GM21367 (cell line): ENCODE measurements at regions not wholly inside any gene's neighbourhood (a gene's known extent, or its start where the extent isn't known, plus 50 kb on each side); places are given as distances from the start of the nearest gene placed in this dataset.

Source experiments
- ATAC-seq: cut with Tn5 transposase; IDR thresholded peaks from one replicate; pipeline ENCODE4 v1.9.1; 2021; ENCODE audit not compliant: unreplicated experiment

DNA sequence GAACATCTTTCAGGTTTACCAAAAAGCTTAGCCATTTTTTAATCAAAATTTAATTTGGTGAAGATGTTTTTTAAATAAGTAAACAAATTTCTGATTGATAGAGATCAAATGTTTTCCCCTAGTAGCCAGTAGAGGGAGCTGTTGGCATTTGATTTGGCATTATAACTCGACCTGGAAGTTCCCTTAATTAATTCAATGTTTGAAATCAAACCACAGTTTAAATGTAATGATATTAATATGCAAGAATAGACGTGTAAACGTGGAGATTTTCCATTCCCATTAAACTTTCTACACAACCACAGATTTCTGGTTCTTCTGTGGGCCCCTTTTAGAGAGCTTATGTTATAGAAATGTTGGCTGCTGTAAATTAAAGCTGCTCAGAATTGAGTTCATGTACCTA is 148.1 kb upstream of the MPDZ start:
- no peak for ATAC-seq

DNA sequence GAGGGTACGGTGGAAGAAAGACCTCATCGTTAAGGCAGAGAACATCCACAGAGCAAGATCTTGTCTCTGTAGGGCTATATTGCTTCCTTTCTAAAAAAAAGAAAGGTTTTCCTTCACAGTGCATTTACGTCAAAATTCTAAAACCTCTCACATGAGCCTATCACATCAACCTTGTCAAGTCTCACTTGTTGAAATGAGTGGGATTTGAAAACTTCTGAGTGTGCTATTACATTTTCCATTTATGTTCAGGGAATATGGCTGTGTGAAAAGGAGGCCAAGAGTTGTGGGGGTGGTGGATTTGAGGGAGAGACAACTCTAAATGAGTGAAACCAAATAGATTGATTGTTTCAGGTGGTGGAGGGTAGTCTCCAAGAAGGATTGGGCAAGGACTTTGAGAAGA is 147.1 kb upstream of the MPDZ start:
- ATAC-seq, result no peak

DNA sequence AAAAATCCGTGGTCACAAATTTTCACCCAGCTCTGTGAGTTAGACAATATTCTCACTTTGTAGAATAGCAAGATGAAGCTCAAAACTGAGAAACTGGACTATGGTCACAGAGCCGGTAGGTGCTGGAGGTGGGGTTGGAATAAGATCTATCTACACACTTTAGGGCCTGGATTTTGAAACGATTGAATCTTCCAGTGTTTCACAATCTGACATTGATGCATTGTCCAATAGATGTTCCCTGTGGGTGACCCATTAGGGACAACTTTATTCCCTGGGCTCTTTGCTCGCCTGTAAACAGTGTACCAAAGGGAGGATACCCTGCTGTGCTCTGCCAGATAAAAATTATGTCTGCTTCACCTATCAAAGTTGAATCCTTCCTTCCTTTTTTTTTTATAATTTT is 145.4 kb upstream of the MPDZ start:
- ATAC-seq, result no peak

DNA sequence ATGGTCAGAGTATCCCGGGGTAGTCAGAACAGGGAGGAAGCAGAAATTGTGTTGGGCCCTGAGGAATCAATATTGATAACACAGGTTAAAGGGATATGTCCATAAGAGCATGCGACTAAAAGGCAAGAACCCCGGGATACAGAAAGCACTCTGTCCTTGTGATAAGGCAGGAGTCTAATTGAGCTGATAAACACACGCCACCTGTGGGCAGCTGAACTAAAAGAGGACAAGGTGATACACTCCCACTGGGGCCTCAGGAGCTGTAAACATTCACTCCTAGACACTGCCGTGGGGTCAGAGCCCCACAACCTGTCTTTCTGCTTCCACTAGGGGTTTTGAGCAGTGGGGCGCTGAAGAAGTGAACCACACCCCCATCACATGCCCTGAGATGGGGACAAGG is 144.7 kb upstream of the MPDZ start:
- no peak for ATAC-seq

DNA sequence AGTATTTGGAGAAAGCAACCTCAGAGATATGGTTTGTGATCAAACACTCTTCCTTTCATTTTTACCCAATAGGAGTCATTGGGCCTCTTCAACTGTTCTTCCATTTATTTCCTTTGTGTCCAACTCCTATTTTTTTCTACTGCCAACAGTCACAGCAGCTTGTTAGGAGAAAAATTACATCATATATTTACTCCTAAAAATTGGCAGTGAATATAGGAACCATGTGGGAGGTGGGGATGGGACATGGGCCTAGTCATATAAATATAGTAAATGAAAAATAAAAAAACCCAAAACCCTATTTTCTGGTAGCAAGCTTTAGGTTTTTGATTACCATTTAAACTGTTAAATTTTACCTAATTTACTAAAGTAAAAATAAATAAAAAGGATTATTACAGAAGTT is 134.9 kb upstream of the MPDZ start:
- ATAC-seq, result no peak

DNA sequence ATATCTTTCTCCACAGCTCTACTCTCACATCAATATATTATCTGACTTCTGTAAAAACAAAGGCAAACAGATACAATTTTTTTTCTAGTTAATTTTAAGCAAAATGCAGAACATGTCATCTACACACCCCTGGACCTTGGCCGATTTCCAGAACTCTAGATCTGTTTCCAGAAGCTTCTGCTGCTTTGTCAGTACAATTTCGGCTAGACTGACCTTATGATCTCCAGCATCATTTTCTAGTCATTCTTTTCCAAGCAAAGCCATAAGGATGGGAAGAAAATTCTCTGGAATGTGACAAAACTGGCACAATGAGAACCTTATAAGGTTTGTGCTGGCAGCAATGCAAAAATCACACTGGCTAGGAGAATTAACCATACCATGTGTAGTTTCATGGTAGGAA is 132.8 kb upstream of the MPDZ start:
- ATAC-seq, result no peak

DNA sequence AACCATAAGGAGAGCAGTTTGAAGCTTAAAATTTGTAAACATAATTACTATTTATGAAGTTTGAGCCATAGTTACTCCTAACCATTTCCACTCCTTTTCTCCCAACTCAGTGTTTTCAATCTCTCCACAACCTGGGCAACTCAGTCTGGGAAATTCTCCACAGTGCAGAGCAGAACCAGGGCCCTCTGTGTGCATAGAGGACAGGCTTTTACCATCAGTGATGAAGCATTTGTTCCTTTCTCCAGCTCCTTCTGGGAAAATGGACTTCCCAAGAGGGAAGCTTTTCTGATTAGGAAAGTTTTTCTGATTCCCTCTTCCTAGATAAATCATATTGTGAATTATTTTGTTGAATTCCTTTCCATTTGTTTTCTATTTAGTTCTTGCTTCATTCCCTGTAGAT is 132.3 kb upstream of the MPDZ start:
- no peak for ATAC-seq

DNA sequence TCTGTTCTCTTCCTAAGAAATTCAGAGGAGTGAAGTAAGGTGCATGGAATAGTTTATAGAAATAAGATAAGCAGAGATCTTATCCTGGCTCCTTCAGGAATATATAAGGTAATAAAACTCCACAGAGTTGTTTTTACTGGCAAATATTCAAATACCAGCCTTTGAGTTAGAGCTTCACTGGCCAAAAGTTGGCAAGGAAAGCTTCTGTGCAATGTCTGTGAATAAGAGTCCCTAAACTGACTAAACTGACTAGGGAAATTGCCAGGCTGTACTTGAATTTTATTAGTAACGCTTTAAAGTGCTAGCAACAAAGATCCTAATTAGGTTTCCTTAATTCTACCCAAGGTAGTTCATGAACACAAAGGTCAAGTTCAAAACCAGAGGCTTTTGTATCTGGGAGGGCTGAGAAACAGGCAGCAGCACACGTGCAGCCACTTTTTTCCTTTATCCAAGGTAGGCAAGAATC is 131.1 kb upstream of the MPDZ start:
- no peak for ATAC-seq

DNA sequence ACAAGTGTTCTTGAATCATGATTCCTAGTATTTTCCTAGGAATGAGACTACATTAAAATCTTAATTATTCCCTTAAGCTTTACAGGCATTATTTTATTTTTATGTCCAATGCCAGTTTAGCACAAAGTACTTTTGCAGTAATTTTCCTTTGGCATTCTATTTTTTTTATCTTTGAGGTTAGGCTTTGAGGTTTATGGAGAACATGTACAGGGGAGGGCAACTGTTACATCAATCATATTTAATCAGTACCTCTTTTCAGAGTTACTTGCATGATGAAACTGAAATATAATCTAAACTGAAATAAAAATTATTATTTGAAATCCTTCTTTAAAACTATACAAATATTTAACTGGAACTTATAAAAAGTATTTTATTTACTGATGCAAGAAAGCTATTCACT is 118.2 kb upstream of the MPDZ start:
- no peak for ATAC-seq

DNA sequence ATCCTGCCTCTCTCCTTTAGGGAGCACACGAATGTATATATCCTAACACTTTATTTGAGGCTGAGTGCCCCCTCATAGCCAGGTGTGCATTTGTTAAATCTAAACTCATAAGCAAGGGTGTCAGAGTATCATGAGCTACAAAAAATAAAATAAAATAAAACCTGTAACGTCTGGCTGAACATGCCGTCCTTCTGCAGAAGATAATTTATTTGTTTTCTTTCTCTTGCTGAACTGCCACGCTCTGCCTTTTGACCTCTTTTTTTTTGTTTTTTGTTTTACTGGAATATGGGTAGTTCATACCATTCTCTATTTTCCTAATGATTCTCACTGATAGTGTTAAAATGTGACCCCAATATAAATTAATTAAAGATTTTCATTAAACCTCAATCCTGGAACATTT is 117.7 kb upstream of the MPDZ start:
- ATAC-seq, result no peak

DNA sequence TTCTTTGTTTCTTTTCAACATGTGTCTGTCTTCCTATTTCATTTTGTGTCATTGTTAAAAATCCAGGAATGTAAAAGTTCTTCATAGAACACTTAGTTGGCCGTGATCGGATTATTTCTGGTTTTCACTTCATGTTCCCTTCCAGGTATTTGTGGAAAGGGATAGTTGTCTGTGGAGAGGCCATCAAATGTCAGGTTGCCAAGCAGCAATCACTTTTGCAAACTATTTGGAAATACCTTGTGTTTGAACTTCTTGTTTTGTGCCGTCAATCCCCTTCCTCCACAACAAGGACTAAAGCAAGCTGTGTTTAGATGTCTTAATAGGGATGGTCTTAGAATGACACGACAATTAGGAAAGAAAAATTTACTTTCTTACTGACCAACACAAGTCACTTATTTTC is 116.9 kb upstream of the MPDZ start:
- ATAC-seq, result no peak

DNA sequence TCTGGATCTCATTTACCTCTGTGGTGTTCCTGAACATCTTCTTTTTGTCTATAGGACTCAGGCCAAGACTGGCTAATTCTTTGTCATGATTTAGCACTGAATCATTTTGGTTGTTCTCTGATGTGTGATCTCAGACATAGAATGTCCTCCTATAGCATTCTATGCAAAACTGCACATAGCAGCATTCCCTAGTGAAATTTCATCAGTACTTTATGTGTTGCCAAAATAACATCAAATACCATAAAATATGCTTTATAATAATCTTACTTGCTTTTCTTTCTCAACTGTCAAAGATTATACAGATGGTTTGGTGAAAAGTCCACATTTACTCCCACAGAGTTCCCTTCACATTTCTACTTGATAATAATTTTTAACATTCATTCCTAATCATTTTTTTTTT is 115.7 kb upstream of the MPDZ start:
- no peak for ATAC-seq

DNA sequence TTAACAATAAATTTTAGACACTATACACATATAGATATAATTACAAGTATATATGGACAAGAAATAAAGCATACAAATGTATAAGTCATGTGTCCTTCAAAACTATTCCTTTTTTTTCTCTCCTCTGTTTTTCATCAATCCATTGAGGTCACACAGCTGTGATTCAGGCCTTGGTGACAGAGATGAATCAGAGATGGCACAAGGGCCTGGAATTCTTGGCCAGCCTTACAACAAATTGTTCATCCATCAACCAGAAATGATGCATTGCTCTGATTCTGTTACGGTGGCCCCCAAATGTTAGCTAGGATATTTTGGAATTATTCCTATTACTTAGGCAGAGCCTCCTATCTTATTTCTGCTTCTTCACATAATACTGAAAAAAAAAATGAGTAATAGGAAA is 108.7 kb upstream of the MPDZ start:
- no peak for ATAC-seq

DNA sequence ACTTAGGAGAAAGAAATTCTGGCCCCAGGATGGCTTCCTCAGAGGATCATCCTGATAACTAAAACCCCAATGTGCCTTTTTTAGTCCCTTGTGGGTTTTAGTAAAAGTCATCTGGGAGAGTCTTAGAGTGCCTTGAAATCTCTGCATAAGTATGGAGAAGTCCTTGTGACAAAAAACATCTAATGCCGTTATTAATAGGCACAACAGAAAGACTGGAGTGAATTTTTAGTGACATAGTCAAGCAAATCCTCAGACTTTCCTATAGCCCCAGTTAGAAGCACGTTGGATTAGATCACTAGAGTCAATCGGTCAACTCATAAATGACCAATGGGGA is 108.2 kb upstream of the MPDZ start:
- ATAC-seq, result no peak

DNA sequence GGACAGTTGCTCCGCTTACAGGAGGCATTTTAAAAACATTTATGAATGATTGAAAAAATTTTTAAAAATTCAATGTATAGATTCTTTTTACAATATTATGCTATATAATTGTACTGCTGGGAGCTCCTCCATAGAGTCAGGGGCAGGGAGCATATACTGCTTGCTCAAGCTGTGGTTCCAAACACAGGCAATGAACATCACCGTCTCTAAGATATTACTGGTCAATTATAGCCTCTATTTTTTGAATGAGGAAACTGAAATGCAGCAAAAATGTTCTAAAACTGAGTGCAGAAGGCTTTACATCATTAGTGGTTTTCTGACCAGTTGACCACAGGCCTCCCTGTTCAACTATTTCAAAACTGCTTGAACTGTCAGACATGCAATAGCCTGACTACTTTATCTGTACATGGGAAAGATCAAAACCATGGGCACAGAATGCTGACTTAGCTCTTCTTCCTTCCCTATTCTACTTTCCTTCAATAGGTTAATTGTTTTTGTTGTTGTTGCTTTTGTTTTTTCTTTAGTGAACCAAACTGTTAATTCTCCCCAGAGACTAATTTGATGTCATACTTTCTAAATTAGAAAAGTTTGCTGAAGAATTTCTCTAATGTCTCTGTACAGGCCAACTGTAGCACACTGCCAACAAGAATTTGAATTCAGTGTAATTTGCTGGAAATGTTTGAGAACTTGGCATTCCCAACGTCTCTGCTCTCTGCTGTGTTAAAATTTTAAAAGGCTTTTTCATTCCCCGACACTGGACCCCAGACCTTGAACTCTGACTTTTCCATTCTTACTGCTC is 107.6 kb upstream of the MPDZ start:
- ATAC-seq, result no peak

DNA sequence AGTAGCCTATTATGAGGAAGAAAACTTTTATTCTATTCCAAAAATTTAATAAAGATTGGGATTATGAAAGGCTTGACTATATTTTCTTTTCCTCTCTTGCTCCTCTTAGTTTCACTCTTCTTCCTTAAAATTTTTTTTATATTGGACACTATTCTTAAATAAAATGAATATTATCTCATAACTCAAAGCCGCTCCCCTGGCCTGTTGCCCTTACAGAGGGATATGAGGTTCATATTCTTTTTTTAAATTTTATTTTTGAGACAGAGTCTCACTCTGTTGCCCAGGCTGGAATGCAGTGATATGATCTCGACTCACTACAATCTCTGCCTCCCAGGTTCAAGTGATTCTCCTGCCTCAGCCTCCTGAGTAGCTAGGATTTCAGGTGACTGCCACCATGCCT is 106.8 kb upstream of the MPDZ start:
- no peak for ATAC-seq

DNA sequence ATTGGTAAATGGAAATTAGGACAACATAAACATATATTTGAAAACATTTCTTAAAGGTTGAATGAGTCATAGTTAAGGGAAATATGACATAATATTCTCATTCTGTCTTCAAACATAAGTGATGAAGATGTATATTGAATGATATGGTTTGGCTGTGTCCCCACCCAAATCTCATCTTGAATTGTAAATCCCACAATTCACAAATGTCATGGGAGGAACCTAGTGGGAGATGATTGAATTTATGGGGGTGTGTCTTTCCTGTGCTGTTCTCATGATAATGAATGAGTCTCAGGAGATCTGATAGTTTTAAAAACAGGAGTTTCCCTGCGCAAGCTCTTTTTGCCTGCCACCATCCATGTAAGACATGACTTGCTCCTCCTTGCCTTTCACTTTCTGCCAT is 104.4 kb upstream of the MPDZ start:
- ATAC-seq, result no peak

DNA sequence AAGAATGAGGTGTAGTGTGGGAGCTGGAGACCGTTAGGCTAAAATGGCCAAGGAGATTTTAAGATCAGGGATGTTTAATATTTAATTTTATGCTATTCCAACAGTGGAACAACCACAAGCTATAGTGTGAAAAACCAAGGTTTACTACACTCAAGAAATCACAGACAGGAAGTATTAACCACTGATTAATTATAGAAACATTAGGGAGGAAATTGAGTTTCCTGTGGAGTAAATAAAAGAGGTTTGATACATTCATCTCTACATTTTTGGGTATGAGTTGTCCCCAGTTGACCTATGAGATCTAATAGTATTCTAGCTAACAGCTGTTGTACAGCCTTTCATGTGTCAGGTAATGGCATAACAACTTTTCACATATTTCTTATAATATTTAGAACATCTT is 103.7 kb upstream of the MPDZ start:
- no peak for ATAC-seq

DNA sequence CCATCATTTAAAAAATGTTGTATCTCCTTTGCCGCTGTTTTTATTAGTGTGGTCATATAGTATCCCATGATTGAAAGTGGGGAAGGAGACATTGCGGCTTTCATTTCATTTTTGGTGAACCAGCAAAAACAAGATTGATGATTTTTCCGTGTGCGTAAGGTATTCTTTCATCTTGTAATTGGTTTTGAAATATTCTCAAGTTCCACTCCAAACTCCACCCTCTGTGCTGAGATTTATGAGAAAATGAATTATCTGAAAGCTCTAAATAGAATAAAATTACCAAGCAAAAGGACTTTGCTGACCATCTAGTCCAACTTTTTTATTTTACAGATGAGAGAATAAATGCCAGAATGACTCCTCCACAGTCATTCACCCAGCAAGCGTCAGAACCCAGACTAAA is 103.1 kb upstream of the MPDZ start:
- no peak for ATAC-seq

DNA sequence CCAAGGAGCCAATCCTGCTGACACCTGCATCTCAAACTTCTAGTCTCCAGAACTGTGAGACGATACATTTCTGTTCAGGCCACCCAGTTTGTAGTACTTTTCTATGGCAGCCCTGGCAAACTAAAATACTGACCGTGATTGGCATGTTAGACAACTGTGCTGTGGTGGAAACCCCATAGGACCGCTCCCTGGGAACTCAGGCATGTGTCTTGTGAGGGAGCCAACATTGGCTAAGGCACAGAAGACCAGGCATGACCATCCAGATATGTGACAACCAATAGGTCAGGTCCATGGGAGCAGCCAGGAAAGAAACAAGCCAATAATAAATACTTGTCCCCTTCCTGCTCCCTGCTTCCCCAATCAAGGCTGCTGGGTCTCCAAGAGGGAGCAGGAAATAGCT is 101.4 kb upstream of the MPDZ start:
- no peak for ATAC-seq

DNA sequence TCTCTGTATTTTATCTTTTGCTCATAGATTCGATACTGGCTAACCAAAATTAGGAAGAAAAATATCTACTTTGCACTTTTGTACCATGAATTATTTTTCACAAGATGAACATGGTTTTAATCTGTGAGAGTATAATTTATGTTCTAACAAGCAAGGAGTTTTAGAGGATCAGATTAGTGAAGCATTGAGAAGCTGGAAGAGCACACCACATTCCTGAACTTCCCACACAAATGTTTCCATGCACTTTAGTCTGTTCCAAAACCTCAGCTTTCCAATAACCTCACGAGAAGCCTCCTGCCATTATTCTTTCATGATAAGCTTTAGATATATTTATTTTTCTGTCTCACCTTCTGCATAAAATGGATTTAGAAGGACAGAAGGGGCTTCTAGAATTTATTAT is 98.7 kb upstream of the MPDZ start:
- no peak for ATAC-seq

DNA sequence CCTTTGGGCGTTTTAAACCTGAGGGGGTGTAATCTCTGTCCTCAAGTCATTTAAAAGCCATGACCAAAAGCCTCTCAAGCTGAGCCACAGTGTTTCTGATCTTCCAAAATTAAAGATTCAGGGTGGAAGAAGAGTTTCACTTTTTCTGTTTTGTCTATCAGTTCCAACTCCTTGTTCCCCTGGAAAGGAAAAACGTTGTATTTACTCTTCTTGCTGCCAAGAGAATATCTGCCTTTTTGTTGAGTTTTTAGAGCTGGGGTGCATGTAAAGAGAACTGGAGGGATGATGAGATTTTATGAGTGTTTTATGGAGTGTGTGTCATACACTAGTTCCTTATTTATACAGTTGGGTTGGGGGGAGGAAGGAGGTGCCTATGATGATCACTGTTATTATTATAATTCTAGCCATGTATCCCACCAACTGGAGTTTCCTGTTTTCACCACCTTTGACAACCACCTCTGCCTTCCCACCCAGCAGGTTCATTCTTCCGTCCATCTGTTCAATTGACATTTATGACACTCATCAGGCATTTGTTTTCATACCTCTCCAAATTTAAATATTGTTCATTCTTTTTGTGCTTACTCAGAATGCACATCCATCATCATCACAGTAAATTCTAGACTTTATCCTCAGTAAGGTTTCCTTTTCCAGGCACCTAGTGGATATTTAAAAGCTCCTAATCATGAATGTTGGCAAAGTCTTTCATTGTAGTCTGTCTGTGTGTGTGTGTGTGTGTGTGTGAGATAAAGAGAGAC is 97.9 kb upstream of the MPDZ start:
- ATAC-seq, result no peak

DNA sequence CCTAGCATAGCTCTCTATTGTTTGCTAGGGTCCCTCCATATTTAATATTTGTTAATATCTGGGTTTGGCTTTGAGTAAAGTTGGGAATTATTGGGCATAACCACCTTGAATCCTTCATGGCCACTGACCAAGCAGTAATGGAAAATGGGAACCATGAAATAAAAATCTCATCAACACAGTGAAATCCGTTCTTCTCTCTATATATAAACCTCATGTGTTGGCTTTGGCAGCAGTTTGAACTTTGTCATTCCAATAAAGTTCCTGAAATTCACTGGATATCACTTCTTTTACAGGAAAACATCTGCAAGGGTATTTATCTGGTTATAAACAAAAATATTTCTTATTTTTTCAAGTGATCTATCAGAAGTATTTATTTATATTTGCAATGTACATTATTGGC is 93.0 kb upstream of the MPDZ start:
- ATAC-seq, result no peak
